GM23248 (cell line): ENCODE measurements at regions not wholly inside any gene's neighbourhood (a gene's known extent, or its start where the extent isn't known, plus 50 kb on each side); places are given as distances from the start of the nearest gene placed in this dataset.

Source experiments
- EZH2 ChIP-seq: fragments of 200-600 bp; sonication (generic); IDR thresholded peaks from 2 replicates; pipeline ENCODE4 v1.6.1; 2018; ENCODE audit warnings: antibody characterized with exemption, mild to moderate bottlenecking; ENCODE audit not compliant: insufficient read depth, poor library complexity, severe bottlenecking
- EZH2phosphoT487 ChIP-seq: fragments of 200-600 bp; sonication (generic); IDR thresholded peaks from 2 replicates; pipeline ENCODE4 v1.6.1; 2018; ENCODE audit warnings: antibody characterized with exemption, moderate library complexity, mild to moderate bottlenecking, low read depth; ENCODE audit not compliant: insufficient read depth

DNA sequence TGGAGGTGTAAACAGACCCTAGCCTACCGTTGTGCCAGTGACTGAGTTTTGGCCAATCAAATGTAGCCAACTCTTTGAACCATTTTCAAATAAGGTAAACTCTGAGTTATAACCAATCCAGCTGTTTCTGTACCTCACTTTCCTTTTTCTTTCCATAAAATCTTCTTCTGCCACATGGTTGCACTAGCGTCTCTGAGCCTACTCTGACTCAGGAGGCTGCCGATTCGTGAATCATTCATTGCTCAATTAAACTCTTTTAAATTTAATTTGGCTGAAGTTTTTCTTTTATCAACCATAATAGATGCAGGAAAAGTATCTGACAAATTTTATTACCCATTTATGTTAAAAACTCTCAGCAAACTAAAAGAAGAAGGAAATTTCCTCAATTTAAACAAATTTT is 111.5 kb upstream of the LYPLAL1 start:
- TF ChIP-seq EZH2 (no peak), EZH2phosphoT487 (no peak)
